Keratinocyte (primary cell): ENCODE measurements at regions not wholly inside any gene's neighbourhood (a gene's known extent, or its start where the extent isn't known, plus 50 kb on each side); places are given as distances from the start of the nearest gene placed in this dataset.

Source experiments
- DNase-seq: peaks from one replicate; pipeline ENCODE4 v3.0.0-alpha.2; 2011; ENCODE audit warnings: low read depth, missing footprints, low spot score
- FAIRE-seq: peaks from 2 replicates; lab custom pipeline; 2011; peaks lifted over from hg19 to GRCh38; lab: Jason Lieb, UNC
- H2AFZ ChIP-seq: 2 replicates; pipeline ENCODE4 v1.6.0; 2012; ENCODE audit warnings: low read length, control low read depth, inconsistent platforms; ENCODE audit not compliant: control insufficient read depth
- H3K27ac ChIP-seq: 2 replicates; pipeline ENCODE4 v1.5.1; 2011; ENCODE audit warnings: low read length; ENCODE audit not compliant: control insufficient read depth, insufficient read depth
- H3K27me3 ChIP-seq: 3 replicates; pipeline ENCODE4 v1.6.0; 2011; ENCODE audit warnings: low read length; ENCODE audit not compliant: control insufficient read depth, insufficient read depth; ENCODE audit errors: extremely low read depth
- H3K36me3 ChIP-seq, 2 experiments: 2 replicates in 1 of 2; 3 replicates in 1 of 2; pipeline ENCODE4 v1.5.1; 2011; ENCODE audit warnings: low read length in 2 of 2, mild to moderate bottlenecking in 1 of 2; ENCODE audit not compliant: control insufficient read depth in 2 of 2, insufficient read depth in 2 of 2; ENCODE audit errors: extremely low read depth in 1 of 2
- H3K4me1 ChIP-seq: 3 replicates; pipeline ENCODE4 v1.5.1; 2011; ENCODE audit warnings: low read length; ENCODE audit not compliant: control insufficient read depth, insufficient read depth; ENCODE audit errors: extremely low read depth
- H3K4me2 ChIP-seq: 3 replicates; pipeline ENCODE4 v1.6.0; 2011; ENCODE audit warnings: low read depth, low read length; ENCODE audit not compliant: control insufficient read depth, insufficient read depth; ENCODE audit errors: extremely low read depth
- H3K4me3 ChIP-seq, 3 experiments: fragments of 200-600 bp in 1 of 3; sonication (generic) in 1 of 3; 2 replicates in 2 of 3; 3 replicates in 1 of 3; pipeline ENCODE4 v1.5.1; 2011 to 2016; ENCODE audit warnings: low read length in 3 of 3, mild to moderate bottlenecking in 3 of 3, control low read depth in 2 of 3, inconsistent platforms in 1 of 3, low read depth in 1 of 3, mixed read lengths in 1 of 3, mixed run types in 1 of 3, moderate library complexity in 1 of 3; ENCODE audit not compliant: control insufficient read depth in 2 of 3, insufficient read depth in 2 of 3; ENCODE audit errors: extremely low read depth in 1 of 3
- H3K79me2 ChIP-seq: 2 replicates; pipeline ENCODE4 v1.6.0; 2012; ENCODE audit warnings: low read length; ENCODE audit not compliant: control insufficient read depth, insufficient read depth
- H3K9ac ChIP-seq: 3 replicates; pipeline ENCODE4 v1.6.0; 2011; ENCODE audit warnings: low read length; ENCODE audit not compliant: control insufficient read depth, insufficient read depth; ENCODE audit errors: extremely low read depth
- H3K9me1 ChIP-seq: 3 replicates; pipeline ENCODE4 v1.6.0; 2011; ENCODE audit warnings: low read length; ENCODE audit not compliant: control insufficient read depth, insufficient read depth; ENCODE audit errors: extremely low read depth
- H3K9me3 ChIP-seq: 2 replicates; pipeline ENCODE4 v1.5.1; 2012; ENCODE audit warnings: low read depth, low read length; ENCODE audit not compliant: control insufficient read depth
- H4K20me1 ChIP-seq: 3 replicates; pipeline ENCODE4 v1.6.0; 2011; ENCODE audit warnings: low read length; ENCODE audit not compliant: control insufficient read depth, insufficient read depth; ENCODE audit errors: extremely low read depth
- CTCF ChIP-seq, 3 experiments: IDR thresholded peaks in 1 of 3; conservative IDR thresholded peaks in 1 of 3; optimal IDR thresholded peaks in 1 of 3; 2 replicates in 2 of 3; 3 replicates in 1 of 3; pipeline versions ENCODE3 to v1.5.1; 2011; ENCODE audit warnings: low read length in 3 of 3, mild to moderate bottlenecking in 3 of 3, moderate library complexity in 2 of 3, control low read depth in 1 of 3, inconsistent platforms in 1 of 3; ENCODE audit not compliant: insufficient read depth in 2 of 3; ENCODE audit errors: extremely low read depth in 1 of 3
- EZH2 ChIP-seq: IDR thresholded peaks from one replicate; pipeline ENCODE4 v1.6.1; 2012; ENCODE audit warnings: inconsistent platforms, mild to moderate bottlenecking, low read length, moderate library complexity
- dilution Hi-C: fragments of 300-500 bp; cut with MboI; formaldehyde crosslinking; loops from one replicate; pipeline ENCODE4 v1.7.0; 2020; ENCODE audit warnings: low sequenced_read_pairs; ENCODE audit not compliant: extremely low pct_ligation_motif_present

GRCh38 chr15:87154761-87155160 is 1075.1 kb downstream of the AGBL1 start:
- H3K9me1 ChIP-seq: no peaks in the 10 kb centered on the region
- H3K4me1 ChIP-seq: no peaks in the 10 kb centered on the region
- no peaks in the 10 kb centered on the region for H3K36me3 ChIP-seq
- no peak overlapping the region for H3K4me2 ChIP-seq
- no peaks in the 10 kb centered on the region for H3K9me3 ChIP-seq
- H3K4me3 ChIP-seq: no peak overlapping the region
- DNase-seq (peak; percentile 64), FAIRE-seq (peak; percentile 93)
- TF ChIP-seq EZH2 (no peak), CTCF (optimal IDR thresholded peaks at IDR 0.05 in 1 of 3, IDR thresholded peaks at IDR 0.05 in 1 of 3, conservative IDR thresholded peaks at IDR 0.05 in 1 of 3; ENCODE audit: extremely low read depth in 1 of 3, insufficient read depth in 2 of 3, low read length in 3 of 3) (no peak)
- no peaks in the 10 kb centered on the region for H3K27me3 ChIP-seq
- H4K20me1 ChIP-seq: no peaks in the 10 kb centered on the region
- H3K9ac ChIP-seq: no peak overlapping the region
- H3K27ac ChIP-seq: peak overlapping the region; percentile 61
- H3K79me2 ChIP-seq: no peaks in the 10 kb centered on the region
- no peak overlapping the region for H2AFZ ChIP-seq
- dilution Hi-C loops: no loop called here

GRCh38 chr15:87151202-87151748 is 1071.6 kb downstream of the AGBL1 start:
- Histone ChIP-seq H3K27me3 (no peaks in the 10 kb centered on the region), H3K9me1 (no peaks in the 10 kb centered on the region), H3K9ac (no peak overlapping the region), H4K20me1 (no peaks in the 10 kb centered on the region), H3K79me2 (no peaks in the 10 kb centered on the region), H2AFZ (no peak overlapping the region), H3K36me3 (no peaks in the 10 kb centered on the region), H3K4me3 (no peak overlapping the region), H3K4me2 (no peak overlapping the region), H3K9me3 (no peaks in the 10 kb centered on the region), H3K4me1 (no peaks in the 10 kb centered on the region), H3K27ac (no peak overlapping the region)
- DNase-seq (no peak), FAIRE-seq (no peak)
- TF ChIP-seq EZH2: no peak
- no peak for TF ChIP-seq CTCF (optimal IDR thresholded peaks at IDR 0.05 in 1 of 3, IDR thresholded peaks at IDR 0.05 in 1 of 3, conservative IDR thresholded peaks at IDR 0.05 in 1 of 3; ENCODE audit: extremely low read depth in 1 of 3, insufficient read depth in 2 of 3, low read length in 3 of 3)
- dilution Hi-C loops: no loop called here
